ENCODE measurements at regions not wholly inside any gene's neighbourhood (a gene's known extent, or its start where the extent isn't known, plus 50 kb on each side); places are given as distances from the start of the nearest gene placed in this dataset.

- no peak for FAIRE-seq
- no peak overlapping the region for H3K4me3 ChIP-seq (ENCODE audit: control insufficient read depth in 2 of 3, extremely low read depth in 1 of 3, insufficient read depth in 2 of 3, low read depth in 1 of 3, low read length in 3 of 3)
- dilution Hi-C loops (cut with MboI; ENCODE audit: extremely low pct_ligation_motif_present, low sequenced_read_pairs), result no loop called here
- no peaks in the 10 kb centered on the region for H3K36me3 ChIP-seq (ENCODE audit: control insufficient read depth in 2 of 2, extremely low read depth in 1 of 2, insufficient read depth in 2 of 2, low read length in 2 of 2)
- no peaks in the 10 kb centered on the region for H3K9me1 ChIP-seq (ENCODE audit: control insufficient read depth, extremely low read depth, insufficient read depth, low read length)
- no peak overlapping the region for H2AFZ ChIP-seq (ENCODE audit: control insufficient read depth, low read length)
- peaks cover 2% of the 10 kb centered on the region for H3K4me1 ChIP-seq (ENCODE audit: control insufficient read depth, extremely low read depth, insufficient read depth, low read length)
- H3K27me3 ChIP-seq (ENCODE audit: control insufficient read depth, extremely low read depth, insufficient read depth, low read length), result no peaks in the 10 kb centered on the region
- no peak overlapping the region for H3K4me2 ChIP-seq (ENCODE audit: control insufficient read depth, extremely low read depth, insufficient read depth, low read depth, low read length)
- no peak overlapping the region for H3K27ac ChIP-seq (ENCODE audit: control insufficient read depth, insufficient read depth, low read length)
- no peak overlapping the region for H3K9ac ChIP-seq (ENCODE audit: control insufficient read depth, extremely low read depth, insufficient read depth, low read length)
- no peaks in the 10 kb centered on the region for H4K20me1 ChIP-seq (ENCODE audit: control insufficient read depth, extremely low read depth, insufficient read depth, low read length)
- H3K79me2 ChIP-seq (ENCODE audit: control insufficient read depth, insufficient read depth, low read length), result no peaks in the 10 kb centered on the region
- no peaks in the 10 kb centered on the region for H3K9me3 ChIP-seq (ENCODE audit: control insufficient read depth, low read depth, low read length)
- no peak for DNase-seq (ENCODE audit: low read depth, low spot score)
- TF ChIP-seq CTCF (optimal IDR thresholded peaks at IDR 0.05 in 1 of 3, IDR thresholded peaks at IDR 0.05 in 1 of 3, conservative IDR thresholded peaks at IDR 0.05 in 1 of 3; ENCODE audit: extremely low read depth in 1 of 3, insufficient read depth in 2 of 3, low read length in 3 of 3) (no peak), EZH2 (IDR thresholded peaks at IDR 0.05; ENCODE audit: low read length) (no peak)
Observed at GRCh38 chr14:95426116-95426475, 90.4 kb downstream of the SYNE3 start.

- H3K36me3 ChIP-seq (ENCODE audit: control insufficient read depth in 2 of 2, extremely low read depth in 1 of 2, insufficient read depth in 2 of 2, low read length in 2 of 2), result no peaks in the 10 kb centered on the region
- no peak overlapping the region for H2AFZ ChIP-seq (ENCODE audit: control insufficient read depth, low read length)
- no peaks in the 10 kb centered on the region for H3K27me3 ChIP-seq (ENCODE audit: control insufficient read depth, extremely low read depth, insufficient read depth, low read length)
- no peak overlapping the region for H3K4me2 ChIP-seq (ENCODE audit: control insufficient read depth, extremely low read depth, insufficient read depth, low read depth, low read length)
- H3K27ac ChIP-seq (ENCODE audit: control insufficient read depth, insufficient read depth, low read length), result no peak overlapping the region
- dilution Hi-C loops (cut with MboI; ENCODE audit: extremely low pct_ligation_motif_present, low sequenced_read_pairs), result no loop called here
- H3K9me3 ChIP-seq (ENCODE audit: control insufficient read depth, low read depth, low read length), result no peaks in the 10 kb centered on the region
- no peaks in the 10 kb centered on the region for H3K79me2 ChIP-seq (ENCODE audit: control insufficient read depth, insufficient read depth, low read length)
- no peaks in the 10 kb centered on the region for H3K9me1 ChIP-seq (ENCODE audit: control insufficient read depth, extremely low read depth, insufficient read depth, low read length)
- TF ChIP-seq EZH2 (IDR thresholded peaks at IDR 0.05; ENCODE audit: low read length) (no peak), CTCF (optimal IDR thresholded peaks at IDR 0.05 in 1 of 3, IDR thresholded peaks at IDR 0.05 in 1 of 3, conservative IDR thresholded peaks at IDR 0.05 in 1 of 3; ENCODE audit: extremely low read depth in 1 of 3, insufficient read depth in 2 of 3, low read length in 3 of 3) (no peak)
- no peak overlapping the region for H3K4me3 ChIP-seq (ENCODE audit: control insufficient read depth in 2 of 3, extremely low read depth in 1 of 3, insufficient read depth in 2 of 3, low read depth in 1 of 3, low read length in 3 of 3)
- peaks cover 2% of the 10 kb centered on the region for H3K4me1 ChIP-seq (ENCODE audit: control insufficient read depth, extremely low read depth, insufficient read depth, low read length)
- FAIRE-seq, result no peak
- H3K9ac ChIP-seq (ENCODE audit: control insufficient read depth, extremely low read depth, insufficient read depth, low read length), result no peak overlapping the region
- no peaks in the 10 kb centered on the region for H4K20me1 ChIP-seq (ENCODE audit: control insufficient read depth, extremely low read depth, insufficient read depth, low read length)
- DNase-seq (ENCODE audit: low read depth, low spot score), result no peak
Observed at GRCh38 chr14:95425369-95426115, 90.9 kb downstream of the SYNE3 start.

Measured in keratinocyte (primary cell).